Activated naive CD8-positive, alpha-beta T cell treated with anti-CD3 and anti-CD28 coated beads, Interleukin-2, amount 10 ng/mL, durations not matched to agents 7 days and 5 days (primary cell): ENCODE measurements at regions not wholly inside any gene's neighbourhood (a gene's known extent, or its start where the extent isn't known, plus 50 kb on each side); places are given as distances from the start of the nearest gene placed in this dataset.

Experiments used
- ATAC-seq: fragments of 150-1000 bp; cut with Tn5 transposase; one replicate; pipeline ENCODE4 v1.10.0; 2021; ENCODE audit warnings: low read depth, moderate library complexity
- POLR2A ChIA-PET: fragments of 350-600 bp; sonication (Branson Sonifier 250); formaldehyde crosslinking; loops from one replicate; lab custom pipeline; 2021; ENCODE audit warnings: antibody characterized with exemption; lab: Charles Lee
- DNase-seq: peaks from one replicate; pipeline ENCODE4 v3.0.0; 2021
- H3K27ac Mint-ChIP-seq: one replicate; pipeline ENCODE4 v1.8.0; 2022; ENCODE audit warnings: mild to moderate bottlenecking, mixed read lengths
- H3K27me3 Mint-ChIP-seq: one replicate; pipeline ENCODE4 v1.8.0; 2022; ENCODE audit warnings: mild to moderate bottlenecking, moderate library complexity, mixed read lengths
- H3K36me3 Mint-ChIP-seq: one replicate; pipeline ENCODE4 v1.8.0; 2021; ENCODE audit warnings: mild to moderate bottlenecking, mixed read lengths
- H3K4me1 Mint-ChIP-seq: one replicate; pipeline ENCODE4 v1.8.0; 2021; ENCODE audit warnings: mixed read lengths
- H3K4me3 Mint-ChIP-seq: one replicate; pipeline ENCODE4 v1.8.0; 2022; ENCODE audit warnings: mild to moderate bottlenecking, moderate library complexity, mixed read lengths
- H3K9me3 Mint-ChIP-seq: one replicate; pipeline ENCODE4 v1.8.0; 2021; ENCODE audit warnings: mixed read lengths

DNA sequence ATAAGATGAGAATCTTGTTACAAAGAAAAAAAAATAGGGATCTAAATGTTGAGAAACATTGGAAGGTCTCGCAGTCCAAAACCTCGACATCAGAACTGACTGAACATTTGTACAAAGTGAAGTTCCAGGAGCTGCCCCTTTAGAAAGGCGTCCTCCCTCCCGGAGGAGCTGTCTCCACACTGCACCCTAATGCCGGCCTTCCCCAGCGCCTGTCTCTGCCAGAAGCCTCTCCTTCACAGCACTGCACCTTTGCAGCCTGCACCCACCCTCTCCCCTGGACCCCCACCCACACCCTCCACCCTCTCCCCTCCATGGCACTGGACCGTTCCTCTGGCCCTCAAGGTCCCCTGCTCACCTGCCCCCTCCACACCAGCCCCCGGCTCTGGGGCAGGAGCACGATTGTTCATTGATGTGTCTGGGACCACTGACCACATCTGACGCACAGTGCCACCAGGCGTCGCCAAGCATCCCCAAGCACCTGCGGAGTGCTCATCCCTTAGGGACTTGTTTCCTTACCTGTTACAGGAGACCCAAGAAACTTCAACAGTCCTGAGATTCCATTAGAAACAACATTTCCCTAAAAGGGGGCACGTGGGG, 90.3 kb upstream of the SNTG2 start:
- DNase-seq, result no peak
- no peak overlapping the region for H3K27ac Mint-ChIP-seq

DNA sequence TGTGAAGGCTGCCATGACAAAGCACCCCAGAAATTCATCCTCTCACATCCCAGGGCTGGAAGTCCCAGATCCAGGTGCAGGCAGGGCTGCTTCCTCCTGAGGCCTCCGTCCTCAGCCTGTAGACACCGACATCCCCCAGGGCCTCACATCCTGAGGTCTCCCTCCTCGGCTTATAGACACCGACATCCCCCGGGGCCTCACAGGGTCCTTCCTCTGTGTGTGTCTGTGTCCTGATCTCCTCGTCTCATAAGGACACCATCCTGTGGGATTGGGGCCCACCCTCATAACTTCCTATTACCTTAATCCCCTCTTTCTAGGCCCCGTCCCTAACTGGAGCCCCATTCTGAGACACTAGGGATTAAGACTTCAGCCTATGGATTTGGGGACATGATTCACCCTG, 92.0 kb upstream of the SNTG2 start:
- peaks cover 13% of the 10 kb centered on the region for H3K9me3 Mint-ChIP-seq
- peaks cover 13% of the 10 kb centered on the region for H3K36me3 Mint-ChIP-seq
- POLR2A ChIA-PET, result no interaction called here
- no peak for DNase-seq
- H3K4me1 Mint-ChIP-seq, result peaks cover 9% of the 10 kb centered on the region
- no peak for ATAC-seq
- H3K27ac Mint-ChIP-seq, result no peak overlapping the region
- no peak overlapping the region for H3K4me3 Mint-ChIP-seq
- H3K27me3 Mint-ChIP-seq, result no peaks in the 10 kb centered on the region

More for the DNA sequence above, 90.3 kb upstream of the SNTG2 start:
- ATAC-seq, result no peak
- peaks cover 5% of the 10 kb centered on the region for H3K9me3 Mint-ChIP-seq
- H3K4me3 Mint-ChIP-seq, result no peak overlapping the region
- POLR2A ChIA-PET, result no interaction called here
- peaks cover 4% of the 10 kb centered on the region for H3K36me3 Mint-ChIP-seq
- H3K4me1 Mint-ChIP-seq, result peaks cover 5% of the 10 kb centered on the region
- H3K27me3 Mint-ChIP-seq, result no peaks in the 10 kb centered on the region

DNA sequence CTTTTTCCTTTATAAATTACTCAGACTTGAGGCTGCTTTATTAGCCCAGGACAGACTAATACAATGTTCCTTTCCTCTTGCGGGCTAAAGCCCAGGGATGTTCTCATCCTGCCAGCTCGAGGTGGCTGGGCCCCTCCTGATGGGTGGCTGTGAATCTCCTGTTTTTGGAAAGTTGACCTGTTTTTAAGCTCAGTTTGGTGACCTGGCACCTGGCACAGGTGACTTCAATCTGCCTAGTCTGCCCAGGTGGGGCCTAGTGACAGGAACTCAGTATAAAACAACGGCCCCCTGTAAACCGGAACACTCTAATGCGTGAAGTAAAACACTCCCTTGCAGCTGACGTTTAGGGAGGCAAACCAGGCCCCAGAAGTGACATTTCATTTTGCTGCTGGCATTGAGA, 92.7 kb upstream of the SNTG2 start:
- POLR2A ChIA-PET, result no interaction called here
- H3K4me3 Mint-ChIP-seq, result no peak overlapping the region

DNA sequence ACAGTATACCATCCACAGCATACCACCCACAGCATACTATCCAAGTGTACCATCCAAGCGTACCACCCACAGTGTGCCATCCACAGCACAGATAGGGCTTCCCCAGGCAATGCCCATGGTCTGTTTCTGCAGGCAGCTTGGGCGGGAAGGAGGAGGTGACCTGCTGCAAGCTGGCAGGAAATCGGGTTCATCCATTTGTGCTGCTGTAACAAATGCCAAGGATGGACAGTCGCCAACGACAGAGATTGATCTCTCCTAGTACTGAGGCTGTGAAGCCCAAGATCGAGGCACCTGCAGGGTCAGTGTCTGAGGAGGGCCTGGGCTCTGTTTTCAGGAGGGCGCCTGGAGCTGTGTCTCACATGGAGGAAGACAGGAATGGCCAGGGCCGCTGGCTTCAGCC, 93.6 kb upstream of the SNTG2 start:
- peaks cover 13% of the 10 kb centered on the region for H3K9me3 Mint-ChIP-seq
- no peak for DNase-seq
- peaks cover 13% of the 10 kb centered on the region for H3K36me3 Mint-ChIP-seq
- ATAC-seq, result no peak
- peaks cover 9% of the 10 kb centered on the region for H3K4me1 Mint-ChIP-seq
- no peak overlapping the region for H3K27ac Mint-ChIP-seq
- H3K27me3 Mint-ChIP-seq, result no peaks in the 10 kb centered on the region
- no peak overlapping the region for H3K4me3 Mint-ChIP-seq
- POLR2A ChIA-PET, result no interaction called here

More for the DNA sequence above, 92.7 kb upstream of the SNTG2 start:
- no peak overlapping the region for H3K27ac Mint-ChIP-seq
- ATAC-seq, result no peak
- H3K4me1 Mint-ChIP-seq, result peaks cover 9% of the 10 kb centered on the region
- H3K36me3 Mint-ChIP-seq, result peaks cover 13% of the 10 kb centered on the region
- H3K9me3 Mint-ChIP-seq, result peaks cover 13% of the 10 kb centered on the region
- H3K27me3 Mint-ChIP-seq, result no peaks in the 10 kb centered on the region
- DNase-seq, result no peak

DNA sequence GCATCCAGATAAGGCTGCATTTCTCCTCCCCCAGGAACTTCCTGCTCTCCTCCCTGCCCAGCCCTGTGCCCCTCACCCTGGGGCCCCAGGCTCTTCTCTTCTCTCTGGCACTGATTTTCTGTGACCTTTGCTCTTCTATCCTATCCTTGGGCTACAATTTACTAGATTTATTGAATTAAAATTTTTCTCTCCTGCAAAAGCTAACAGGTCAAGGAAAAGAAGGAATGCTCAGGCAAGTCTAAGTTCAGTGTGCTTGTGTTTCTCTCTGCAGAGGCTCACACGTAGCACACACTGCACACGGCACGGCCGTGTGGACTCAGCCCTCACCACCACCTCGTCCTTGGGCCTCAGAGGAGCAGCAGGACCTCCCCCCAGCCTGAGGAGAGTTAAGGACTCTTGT, 94.2 kb upstream of the SNTG2 start:
- Mint-ChIP-seq H3K36me3 (peaks cover 13% of the 10 kb centered on the region), H3K9me3 (peaks cover 13% of the 10 kb centered on the region), H3K4me1 (peaks cover 9% of the 10 kb centered on the region), H3K27me3 (no peaks in the 10 kb centered on the region), H3K27ac (no peak overlapping the region), H3K4me3 (no peak overlapping the region)
- no peak for DNase-seq
- ATAC-seq, result no peak
- POLR2A ChIA-PET, result no interaction called here

DNA sequence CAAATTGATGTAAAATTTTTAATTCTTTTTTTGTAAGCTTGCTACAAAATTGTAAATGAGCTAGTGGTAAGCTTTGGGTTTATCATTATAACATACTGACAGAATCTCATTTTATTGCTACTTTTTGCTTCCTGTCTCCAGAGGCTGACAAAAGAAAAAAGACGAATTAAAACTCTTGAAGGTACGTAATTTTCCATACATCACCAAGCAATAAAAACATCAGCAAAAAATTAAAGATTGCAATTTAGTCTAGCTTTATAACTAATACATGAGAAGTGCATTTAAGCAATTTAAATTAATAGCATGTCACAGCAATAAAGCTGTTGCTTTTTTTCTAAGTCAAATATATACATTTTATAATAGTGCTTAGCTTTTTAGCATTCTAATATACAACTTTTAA, 94.6 kb upstream of the SNTG2 start:
- POLR2A ChIA-PET, result no interaction called here
- Mint-ChIP-seq H3K27ac (no peak overlapping the region), H3K4me3 (no peak overlapping the region), H3K4me1 (peaks cover 9% of the 10 kb centered on the region), H3K36me3 (peaks cover 13% of the 10 kb centered on the region), H3K9me3 (peaks cover 13% of the 10 kb centered on the region), H3K27me3 (no peaks in the 10 kb centered on the region)
- no peak for DNase-seq
- no peak for ATAC-seq

DNA sequence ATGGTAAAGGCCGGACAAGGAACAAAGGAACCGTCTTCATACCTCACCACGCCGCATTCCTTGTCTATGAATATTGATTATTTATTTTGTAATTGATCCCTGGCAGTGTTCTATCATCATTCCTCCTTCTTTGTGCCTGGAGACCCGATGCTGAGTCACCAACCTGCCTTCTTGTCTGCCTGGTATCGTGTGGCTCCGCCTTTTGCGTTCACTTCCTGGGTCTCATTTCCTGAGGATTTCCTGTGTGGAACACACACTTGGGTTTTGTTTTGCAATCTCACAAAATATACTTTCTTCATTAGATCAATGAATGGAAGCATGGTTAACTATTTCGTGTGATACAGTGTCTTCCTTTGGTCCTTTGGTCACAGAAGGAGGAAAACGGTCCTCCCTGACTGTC, 95.5 kb upstream of the SNTG2 start:
- POLR2A ChIA-PET, result no interaction called here
- H3K36me3 Mint-ChIP-seq, result peaks cover 13% of the 10 kb centered on the region
- H3K4me3 Mint-ChIP-seq, result peak overlapping the region; percentile 2
- ATAC-seq (no peak), DNase-seq (no peak)
- H3K27ac Mint-ChIP-seq, result peak overlapping the region; percentile 34
- peaks cover 9% of the 10 kb centered on the region for H3K4me1 Mint-ChIP-seq
- H3K27me3 Mint-ChIP-seq, result no peaks in the 10 kb centered on the region
- H3K9me3 Mint-ChIP-seq, result peaks cover 13% of the 10 kb centered on the region

DNA sequence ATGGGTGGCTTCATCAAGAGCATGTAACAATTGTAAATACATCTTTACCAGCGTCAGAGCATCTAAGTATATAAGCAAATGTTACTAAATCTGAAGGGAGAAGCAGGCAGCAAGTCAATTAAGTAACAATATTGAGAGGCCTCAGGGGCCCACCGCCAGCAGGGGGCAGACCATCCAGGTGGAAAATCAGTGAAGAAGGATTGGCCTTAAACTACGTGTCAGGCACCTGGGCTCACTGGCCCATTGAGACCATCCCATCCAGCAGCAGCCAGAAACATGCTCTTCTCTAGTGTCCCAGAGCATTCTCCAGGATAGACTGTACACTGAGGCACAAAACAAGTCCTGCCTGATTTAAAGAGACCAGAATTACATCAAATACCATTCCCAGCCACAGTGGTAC, 96.2 kb upstream of the SNTG2 start:
- peaks cover 13% of the 10 kb centered on the region for H3K9me3 Mint-ChIP-seq
- peaks cover 13% of the 10 kb centered on the region for H3K36me3 Mint-ChIP-seq
- DNase-seq (no peak), ATAC-seq (no peak)
- peaks cover 9% of the 10 kb centered on the region for H3K4me1 Mint-ChIP-seq
- H3K27me3 Mint-ChIP-seq, result no peaks in the 10 kb centered on the region
- POLR2A ChIA-PET, result no interaction called here
- H3K4me3 Mint-ChIP-seq, result peak overlapping the region; percentile 14
- no peak overlapping the region for H3K27ac Mint-ChIP-seq

DNA sequence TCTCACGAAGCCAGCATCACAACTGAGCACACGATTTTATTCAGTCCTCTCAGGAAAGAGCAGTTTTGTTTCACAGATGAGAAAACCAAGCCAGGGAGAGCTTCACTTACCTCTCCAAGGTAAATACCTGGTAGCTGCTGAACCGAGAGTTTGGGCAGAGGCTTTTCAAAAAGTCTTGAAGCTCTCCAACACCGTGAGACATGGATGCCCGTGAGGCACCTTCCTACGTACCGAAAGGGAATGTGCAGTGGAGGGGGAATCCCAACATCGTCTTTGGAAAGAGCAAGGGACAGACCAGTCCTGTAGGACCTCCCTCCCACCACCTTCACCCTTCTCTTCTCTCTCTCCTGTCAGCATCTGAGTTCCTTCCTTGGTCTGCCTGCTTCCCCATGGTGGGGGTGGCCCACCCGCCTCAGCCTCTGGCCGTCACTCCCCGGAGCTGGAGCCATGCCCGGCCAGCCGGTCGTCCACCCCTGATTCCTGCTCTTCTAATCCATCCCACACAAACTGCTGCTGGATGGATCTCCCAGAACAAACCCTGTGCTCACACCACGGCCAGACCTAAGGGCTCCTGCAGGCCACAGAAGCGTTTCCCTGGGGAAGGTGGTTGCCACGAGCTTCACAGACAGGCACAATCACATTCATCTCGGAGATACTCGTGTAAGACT, 97.3 kb upstream of the SNTG2 start:
- Mint-ChIP-seq H3K27me3 (peaks cover 2% of the 10 kb centered on the region), H3K4me1 (peaks cover 9% of the 10 kb centered on the region), H3K4me3 (no peak overlapping the region), H3K27ac (no peak overlapping the region), H3K9me3 (peaks cover 13% of the 10 kb centered on the region), H3K36me3 (peaks cover 13% of the 10 kb centered on the region)
- ATAC-seq (no peak), DNase-seq (no peak)
- POLR2A ChIA-PET, result no interaction called here

DNA sequence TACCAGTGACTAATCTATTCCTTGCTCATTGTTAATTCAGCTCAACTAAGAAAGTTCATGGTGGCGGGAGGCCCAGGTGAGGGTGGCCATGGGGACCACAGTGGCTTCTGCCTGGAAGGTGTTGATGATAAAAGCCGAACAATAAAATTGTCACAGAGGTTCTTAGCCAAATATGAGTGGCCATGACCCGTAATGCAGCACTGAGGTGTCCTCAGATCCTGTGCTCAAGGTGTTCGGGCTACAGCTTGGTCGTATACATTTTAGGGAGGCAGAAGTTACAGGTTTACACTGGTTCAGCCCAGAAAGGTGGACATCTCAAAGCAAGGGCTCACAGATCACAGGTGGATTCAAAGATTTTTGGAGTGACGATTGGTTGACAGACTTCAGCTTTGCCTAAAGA, 98.5 kb upstream of the SNTG2 start:
- POLR2A ChIA-PET, result no interaction called here
- peaks cover 13% of the 10 kb centered on the region for H3K36me3 Mint-ChIP-seq
- H3K4me1 Mint-ChIP-seq, result peaks cover 9% of the 10 kb centered on the region
- peaks cover 13% of the 10 kb centered on the region for H3K9me3 Mint-ChIP-seq
- no peak overlapping the region for H3K27ac Mint-ChIP-seq
- no peak overlapping the region for H3K4me3 Mint-ChIP-seq
- ATAC-seq (no peak), DNase-seq (no peak)
- H3K27me3 Mint-ChIP-seq, result peaks cover 2% of the 10 kb centered on the region

DNA sequence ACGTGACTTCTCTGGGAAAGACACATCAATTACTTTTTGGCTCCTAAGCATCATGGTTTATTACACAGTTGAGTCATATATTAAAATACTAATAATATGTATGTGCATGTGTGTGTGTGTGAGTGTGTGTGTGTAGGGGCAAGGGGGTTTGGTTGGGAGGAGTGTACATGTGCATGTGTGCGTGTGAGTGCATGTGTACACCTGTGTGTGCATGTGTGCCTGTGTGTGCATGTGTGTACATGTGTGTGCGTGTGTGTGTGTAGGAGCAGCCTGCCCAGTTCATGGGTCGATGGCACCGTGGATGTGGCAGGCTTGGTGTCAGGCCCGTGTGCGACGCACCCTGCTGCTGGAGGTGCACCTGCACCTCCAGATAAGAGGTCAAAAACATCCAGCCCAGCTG, 99.0 kb upstream of the SNTG2 start:
- H3K9me3 Mint-ChIP-seq, result peaks cover 13% of the 10 kb centered on the region
- POLR2A ChIA-PET, result no interaction called here
- peaks cover 9% of the 10 kb centered on the region for H3K4me1 Mint-ChIP-seq
- H3K27ac Mint-ChIP-seq, result no peak overlapping the region
- H3K36me3 Mint-ChIP-seq, result peaks cover 13% of the 10 kb centered on the region
- H3K4me3 Mint-ChIP-seq, result no peak overlapping the region
- ATAC-seq, result no peak
- DNase-seq, result no peak
- H3K27me3 Mint-ChIP-seq, result peaks cover 2% of the 10 kb centered on the region

DNA sequence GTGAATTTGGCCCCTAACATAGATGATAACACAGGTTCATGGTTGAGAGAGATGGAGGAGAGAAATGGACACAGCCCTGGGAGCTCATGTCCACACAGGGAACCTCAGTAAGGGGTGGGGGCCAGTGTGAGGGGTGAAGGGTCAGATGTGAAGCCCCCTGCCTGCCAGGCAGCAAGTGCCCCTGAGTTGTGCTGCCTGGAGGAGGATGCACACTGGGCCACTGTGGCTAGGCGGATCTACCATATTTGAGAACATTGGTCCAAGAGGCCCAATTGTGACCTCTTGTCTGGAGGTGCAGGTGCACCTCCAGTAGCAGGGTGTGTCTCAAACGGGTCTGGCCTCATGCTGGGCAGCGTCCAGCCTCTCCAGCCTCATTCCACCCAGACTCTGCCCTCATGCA, 99.6 kb upstream of the SNTG2 start:
- no peak for ATAC-seq
- no peak for DNase-seq
- Mint-ChIP-seq H3K27ac (no peak overlapping the region), H3K4me3 (no peak overlapping the region), H3K4me1 (peaks cover 9% of the 10 kb centered on the region), H3K27me3 (peaks cover 2% of the 10 kb centered on the region), H3K36me3 (peaks cover 13% of the 10 kb centered on the region), H3K9me3 (peaks cover 13% of the 10 kb centered on the region)
- POLR2A ChIA-PET, result no interaction called here

DNA sequence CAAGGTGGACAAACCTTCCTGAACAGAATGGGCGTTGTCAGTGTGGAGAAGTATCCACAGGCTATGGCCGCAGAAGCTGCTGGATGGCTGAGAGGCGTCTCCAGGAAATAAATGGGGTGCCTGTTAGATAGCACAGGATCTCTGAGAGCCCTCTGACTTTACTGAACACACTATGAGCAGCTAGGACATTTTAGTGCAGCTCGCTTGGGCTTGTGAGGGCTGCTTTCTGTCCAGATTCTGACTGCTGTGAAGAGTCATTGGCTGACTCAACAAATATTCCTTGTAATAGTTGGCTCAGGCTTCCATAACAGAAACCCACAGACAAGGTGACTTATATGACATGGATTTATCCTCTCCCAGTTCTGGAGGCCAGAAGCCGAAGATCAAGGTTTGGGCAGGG, 100.2 kb upstream of the SNTG2 start:
- Mint-ChIP-seq H3K36me3 (peaks cover 10% of the 10 kb centered on the region), H3K27ac (peak overlapping the region; percentile 4), H3K27me3 (peaks cover 2% of the 10 kb centered on the region), H3K9me3 (peaks cover 9% of the 10 kb centered on the region), H3K4me3 (no peak overlapping the region), H3K4me1 (peaks cover 5% of the 10 kb centered on the region)
- POLR2A ChIA-PET, result no interaction called here
- DNase-seq, result no peak
- ATAC-seq, result no peak

DNA sequence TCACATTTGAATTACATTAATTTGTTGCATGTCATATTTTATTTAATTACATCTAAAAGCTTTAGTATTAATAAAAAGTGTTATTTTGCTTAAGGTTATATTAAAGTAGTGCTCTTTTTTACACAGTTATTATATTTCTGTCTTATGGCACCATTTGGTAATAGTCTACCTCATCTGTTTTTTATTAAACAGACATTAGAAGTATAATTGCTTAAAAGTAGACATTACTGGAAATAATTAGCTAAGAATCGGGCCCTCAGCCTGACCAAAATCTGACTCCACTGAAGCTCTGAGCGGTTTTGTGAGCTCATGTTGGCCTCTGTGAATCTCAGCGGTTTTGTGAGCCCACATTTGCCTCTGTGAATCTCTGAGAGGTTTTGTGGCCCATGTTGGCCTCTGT, 102.5 kb upstream of the SNTG2 start:
- POLR2A ChIA-PET, result no interaction called here
- H3K36me3 Mint-ChIP-seq, result no peaks in the 10 kb centered on the region
- no peak overlapping the region for H3K4me3 Mint-ChIP-seq
- no peaks in the 10 kb centered on the region for H3K9me3 Mint-ChIP-seq
- H3K4me1 Mint-ChIP-seq, result no peaks in the 10 kb centered on the region
- H3K27me3 Mint-ChIP-seq, result peaks cover 10% of the 10 kb centered on the region
- H3K27ac Mint-ChIP-seq, result no peak overlapping the region
- no peak for DNase-seq
- no peak for ATAC-seq
